GM12878 (cell line): ENCODE measurements at regions not wholly inside any gene's neighbourhood (a gene's known extent, or its start where the extent isn't known, plus 50 kb on each side); places are given as distances from the start of the nearest gene placed in this dataset.

Source experiments
- BCL3 ChIP-seq: IDR thresholded peaks from 2 replicates; pipeline ENCODE4 v1.6.1; 2011; ENCODE audit warnings: borderline replicate concordance, low read depth, mild to moderate bottlenecking, moderate library complexity, low read length; ENCODE audit not compliant: insufficient read depth, poor library complexity, severe bottlenecking
- CEBPB ChIP-seq, 2 experiments: fragments of 150-350 bp in 1 of 2; IDR thresholded peaks; 2 replicates each; pipeline ENCODE4 v1.6.1; 2012 to 2014; ENCODE audit warnings: low read depth in 2 of 2, low read length in 2 of 2, borderline replicate concordance in 1 of 2, inconsistent platforms in 1 of 2
- CHD4 ChIP-seq: fragments of 200-600 bp; sonication (generic); IDR thresholded peaks from 2 replicates; pipeline ENCODE4 v1.6.1; 2016; ENCODE audit warnings: mild to moderate bottlenecking
- CTCF ChIP-seq, 3 experiments: IDR thresholded peaks in 2 of 3; conservative IDR thresholded peaks in 1 of 3; 2 replicates each; pipeline ENCODE4 v1.5.1; 2011; ENCODE audit warnings: low read depth in 3 of 3, low read length in 3 of 3, mild to moderate bottlenecking in 3 of 3, control low read depth in 2 of 3, moderate library complexity in 2 of 3, inconsistent platforms in 1 of 3, mixed read lengths in 1 of 3; ENCODE audit not compliant: control insufficient read depth in 2 of 3, insufficient read depth in 1 of 3; ENCODE audit errors: extremely low read depth in 1 of 3
- FOXM1 ChIP-seq: IDR thresholded peaks from 2 replicates; pipeline ENCODE4 v1.6.1; 2012; ENCODE audit warnings: low read depth, mild to moderate bottlenecking, inconsistent platforms, low read length, moderate library complexity
- JUNB ChIP-seq: IDR thresholded peaks from 2 replicates; pipeline ENCODE4 v1.6.1; 2016; ENCODE audit warnings: antibody characterized with exemption, mild to moderate bottlenecking
- MAX ChIP-seq: IDR thresholded peaks from 2 replicates; pipeline ENCODE4 v1.6.1; 2012; ENCODE audit warnings: low read depth, low read length, improper control_type of control experiment
- MYC ChIP-seq: IDR thresholded peaks from 2 replicates; pipeline ENCODE4 v1.6.1; 2011; ENCODE audit warnings: mild to moderate bottlenecking, low read length, moderate library complexity, inconsistent platforms; ENCODE audit not compliant: insufficient read depth, insufficient replicate concordance, insufficient read length, severe bottlenecking
- POLR2A ChIP-seq: IDR thresholded peaks from 2 replicates; pipeline ENCODE4 v1.6.1; 2011; ENCODE audit warnings: low read depth, mild to moderate bottlenecking, low read length
- REST ChIP-seq: IDR thresholded peaks from 2 replicates; pipeline ENCODE4 v1.6.1; 2012; ENCODE audit warnings: mild to moderate bottlenecking, low read depth, low read length

- no peak for TF ChIP-seq POLR2A
- TF ChIP-seq CTCF (IDR thresholded peaks at IDR 0.05 in 2 of 3, conservative IDR thresholded peaks at IDR 0.05 in 1 of 3; ENCODE audit: control insufficient read depth in 2 of 3, extremely low read depth in 1 of 3, insufficient read depth in 1 of 3, low read depth in 3 of 3, low read length in 3 of 3), result no peak
- no peak for TF ChIP-seq MYC
- no peak for TF ChIP-seq REST
- no peak for TF ChIP-seq CEBPB (IDR thresholded peaks at IDR 0.05; ENCODE audit: borderline replicate concordance in 1 of 2, low read depth in 2 of 2, low read length in 2 of 2)
- no peak for TF ChIP-seq JUNB
- TF ChIP-seq MAX, result no peak
- no peak for TF ChIP-seq FOXM1
- TF ChIP-seq CHD4, result no peak
- TF ChIP-seq BCL3, result no peak
These were observed 219.6 kb upstream of the POU1F1 start for GRCh38 chr3:87495938-87496337.
